ENCODE measurements at regions not wholly inside any gene's neighbourhood (a gene's known extent, or its start where the extent isn't known, plus 50 kb on each side); places are given as distances from the start of the nearest gene placed in this dataset.
"Not testable (repeated sequence)": the region's sequence is repeated elsewhere in the genome, so short reads cannot be mapped to it uniquely, and the experiment has no call there.

GRCh38 chr6:8619408-8619807, 184.1 kb upstream of the SLC35B3 start:
- not testable (repeated sequence) for DNase-seq

GRCh38 chr6:8608737-8609136, 173.4 kb upstream of the SLC35B3 start:
- DNase-seq = no peak

GRCh38 chr6:8589941-8590729, 154.8 kb upstream of the SLC35B3 start:
- no peak for DNase-seq

- no peak for DNase-seq
Observed at GRCh38 chr6:8588176-8588575, 152.8 kb upstream of the SLC35B3 start.

GRCh38 chr6:8583291-8583690, 147.9 kb upstream of the SLC35B3 start:
- DNase-seq = no peak

GRCh38 chr6:8579372-8579771, 144.0 kb upstream of the SLC35B3 start:
- no peak for DNase-seq

- DNase-seq = no peak
Observed at GRCh38 chr6:8578006-8578405, 142.7 kb upstream of the SLC35B3 start.

DNA sequence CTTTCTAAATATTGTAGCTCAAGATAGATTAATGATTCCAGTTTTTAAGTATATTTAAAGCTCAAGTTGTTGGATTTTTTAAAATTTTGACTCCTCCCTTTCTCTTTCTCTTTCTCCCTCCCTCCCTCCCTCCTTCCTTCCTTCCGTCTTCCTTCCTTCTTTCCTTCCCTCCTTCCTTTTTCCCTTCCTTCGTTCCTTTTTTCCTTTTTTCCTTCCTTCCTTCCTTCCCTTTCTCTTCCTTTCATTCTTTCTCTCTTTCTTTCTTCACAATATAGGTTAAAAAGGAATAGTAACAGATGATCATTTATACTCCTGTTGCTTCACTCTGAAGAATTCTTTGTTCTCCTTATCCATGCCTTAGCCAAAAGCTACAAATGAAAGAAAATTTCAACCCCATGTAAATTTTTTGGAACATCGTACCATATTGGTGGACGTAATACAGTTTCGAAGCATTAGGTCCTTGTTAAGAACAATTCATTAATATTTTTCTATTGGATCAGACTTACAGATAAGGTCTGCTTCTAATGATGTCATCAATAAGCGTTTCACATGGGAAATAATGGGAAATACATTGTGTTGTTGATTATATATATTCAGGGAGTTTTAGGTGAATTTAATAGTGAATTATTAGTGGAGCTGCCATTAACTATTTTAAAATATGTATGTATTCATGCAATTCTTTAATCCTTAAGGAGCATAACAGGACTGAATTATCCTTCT, 139.6 kb upstream of the SLC35B3 start:
- no peak for DNase-seq

DNA sequence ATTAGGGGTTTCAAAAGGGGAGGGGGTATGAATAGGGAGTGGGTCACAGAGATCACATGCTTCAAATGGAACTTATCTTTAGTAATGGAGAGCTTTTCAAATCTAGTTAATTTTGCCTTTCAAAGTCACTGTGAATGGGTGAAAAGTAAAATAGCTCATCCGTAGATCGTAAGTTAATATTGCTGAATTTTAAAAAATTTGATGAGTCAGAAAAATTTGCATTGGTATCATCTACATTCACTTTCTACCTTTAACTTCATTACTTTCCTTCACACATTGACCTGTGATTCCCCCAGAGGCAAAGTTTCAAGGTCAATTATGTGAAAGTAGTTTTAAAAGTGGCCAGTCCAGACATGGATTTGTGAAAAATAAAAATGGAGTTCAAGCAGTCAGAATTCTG, 139.0 kb upstream of the SLC35B3 start:
- no peak for DNase-seq

GRCh38 chr6:8570256-8570920, 135.0 kb upstream of the SLC35B3 start:
- no peak for DNase-seq

GRCh38 chr6:8562125-8562524, 126.8 kb upstream of the SLC35B3 start:
- DNase-seq = no peak

GRCh38 chr6:8558953-8559352, 123.6 kb upstream of the SLC35B3 start:
- no peak for DNase-seq

DNA sequence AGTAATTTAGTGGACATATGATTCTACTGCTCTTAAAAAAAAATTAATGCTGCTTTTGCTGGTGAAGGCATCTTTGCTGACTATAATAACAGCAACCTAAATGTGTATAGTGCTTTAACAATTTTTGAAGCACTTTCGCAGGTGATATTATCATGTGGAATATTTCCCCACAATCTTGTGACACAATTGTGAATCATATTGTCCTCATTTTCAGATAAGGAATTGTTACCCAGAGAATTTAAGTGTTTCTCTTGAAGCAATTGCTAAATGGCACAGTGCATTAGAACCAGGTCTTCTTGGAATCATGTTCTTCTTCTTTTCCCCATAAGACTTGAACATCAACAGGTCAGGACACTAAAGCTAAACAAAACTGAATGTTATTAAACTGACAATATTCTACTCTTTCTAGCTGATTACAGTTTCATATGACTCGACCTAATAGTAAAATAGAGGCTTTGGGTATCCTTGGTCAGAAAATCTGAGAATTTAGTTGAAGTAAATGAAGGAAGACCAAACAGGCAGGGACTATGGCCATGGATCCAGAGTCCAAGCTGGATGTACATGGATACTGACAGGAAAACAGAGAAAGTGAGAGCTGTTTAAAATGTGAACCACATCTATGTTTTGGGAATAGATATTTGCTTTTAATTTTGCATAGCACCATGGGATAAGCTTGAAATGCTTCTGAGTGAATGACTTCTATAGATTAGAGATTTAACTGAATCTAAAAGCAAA, 121.8 kb upstream of the SLC35B3 start:
- no peak for DNase-seq

DNA sequence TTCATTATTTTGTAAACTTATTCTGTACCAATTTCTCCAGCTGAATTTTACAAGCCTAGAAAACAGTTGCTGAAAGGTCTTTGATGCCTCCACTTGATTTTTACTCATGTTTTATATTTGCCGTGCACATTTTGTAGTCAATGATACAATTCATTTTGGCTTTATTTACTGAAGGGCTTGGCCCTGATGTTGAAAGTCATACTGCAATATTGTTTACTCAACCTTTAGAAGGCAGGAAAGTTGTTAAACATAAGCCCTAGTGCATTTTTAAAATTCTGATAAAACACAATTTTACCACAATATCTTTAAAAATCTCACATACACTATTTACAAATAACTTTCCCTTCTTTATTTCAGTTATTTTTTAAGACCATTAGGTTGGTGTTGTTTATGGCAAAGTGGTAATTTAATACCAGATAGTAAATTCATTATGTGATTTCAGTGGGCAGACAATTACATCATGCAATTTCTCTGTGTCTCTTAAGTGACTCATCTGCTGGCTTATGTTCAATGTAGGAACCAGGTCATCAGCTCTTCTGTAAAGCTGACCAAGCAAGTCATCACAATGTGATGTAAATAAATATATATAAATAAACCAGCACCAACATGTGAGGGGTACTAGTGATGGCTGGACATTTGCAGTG, 121.1 kb upstream of the SLC35B3 start:
- DNase-seq = peak; percentile 47

DNA sequence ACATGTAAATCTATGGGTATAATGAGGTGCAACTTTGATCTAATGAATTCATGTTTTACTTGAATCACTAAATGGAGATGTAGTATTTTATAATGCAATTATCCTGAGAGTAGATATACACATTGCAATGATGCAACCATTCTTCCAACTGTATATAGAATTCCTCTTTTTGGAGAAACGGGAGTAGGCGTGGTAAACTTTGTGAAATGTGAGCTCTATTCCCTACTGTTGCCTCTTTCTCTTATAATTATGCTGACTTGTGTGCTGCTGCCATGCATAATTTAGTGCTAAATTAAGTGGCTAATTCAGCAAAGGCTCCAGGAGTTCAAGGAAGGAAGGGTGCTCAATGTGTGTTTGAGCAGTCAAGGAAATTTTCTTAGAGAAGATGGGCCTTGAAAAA, 116.6 kb upstream of the SLC35B3 start:
- no peak for DNase-seq

DNA sequence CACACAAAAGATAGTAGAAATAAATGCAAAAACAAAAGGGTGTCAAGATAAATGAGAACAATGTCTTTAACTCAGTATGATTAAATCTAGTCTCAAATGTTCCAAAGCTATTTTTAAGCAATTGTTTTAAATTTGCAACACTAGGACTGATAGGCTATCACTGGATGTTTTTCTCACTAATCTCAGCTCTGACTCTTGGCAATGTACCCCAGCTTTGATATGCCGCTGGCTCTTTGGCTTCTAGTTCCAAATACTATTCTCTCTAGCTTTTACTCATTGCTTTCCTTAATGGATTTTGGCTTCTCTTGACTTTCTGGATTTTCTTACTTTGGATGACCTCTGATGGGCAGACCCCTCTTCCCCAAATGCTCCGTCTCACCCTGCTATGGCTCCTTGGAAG, 116.0 kb upstream of the SLC35B3 start:
- no peak for DNase-seq

- DNase-seq = no peak
Observed at GRCh38 chr6:8549074-8549790, 113.9 kb upstream of the SLC35B3 start.

- DNase-seq = no peak
Observed at GRCh38 chr6:8546496-8546895, 111.2 kb upstream of the SLC35B3 start.

DNA sequence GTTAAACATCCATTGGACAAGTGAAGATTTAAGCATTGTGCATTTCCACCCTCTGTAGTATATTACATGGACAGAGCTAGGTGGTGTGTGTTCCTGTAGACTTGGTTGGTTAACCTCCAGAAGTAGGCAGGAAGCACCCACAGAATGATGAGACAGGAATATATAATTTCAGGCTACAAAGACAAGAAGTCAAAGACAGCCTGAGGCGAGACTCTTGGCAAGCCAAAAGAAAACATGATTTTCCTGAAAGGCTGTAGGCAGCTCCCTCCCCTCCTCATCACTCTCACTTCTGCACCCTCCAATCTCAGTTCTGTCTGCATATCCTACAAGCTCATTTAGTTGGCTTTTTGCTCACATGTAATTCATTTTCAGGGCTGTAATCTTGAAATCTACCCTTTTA, 110.0 kb upstream of the SLC35B3 start:
- no peak for DNase-seq

DNA sequence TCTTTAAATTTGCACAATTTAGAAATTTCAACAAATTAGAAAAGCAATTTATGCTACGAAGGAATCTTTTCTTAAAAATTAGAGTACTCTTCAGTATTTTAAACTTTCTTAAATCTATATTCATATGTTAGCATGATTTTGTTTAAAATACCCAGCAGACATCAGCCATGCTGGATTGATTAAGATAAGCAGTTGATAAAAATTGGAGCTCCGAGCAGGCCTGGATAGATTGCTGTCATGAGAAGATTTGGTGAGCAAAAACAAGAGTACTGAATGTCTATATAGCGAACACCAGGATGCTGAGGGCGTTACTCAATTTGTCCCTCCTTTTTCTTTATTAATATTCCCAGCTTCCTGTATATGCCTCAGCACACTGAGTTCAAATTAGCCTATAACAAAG, 108.4 kb upstream of the SLC35B3 start:
- no peak for DNase-seq

GRCh38 chr6:8539453-8539852, 104.1 kb upstream of the SLC35B3 start:
- DNase-seq = no peak

GRCh38 chr6:8536122-8536521, 100.8 kb upstream of the SLC35B3 start:
- no peak for DNase-seq

Data from NCI-H345 (cell line).